DMS53 treated with DMSO at 0.1 percent for 48 hours (cell line): ENCODE measurements at regions not wholly inside any gene's neighbourhood (a gene's known extent, or its start where the extent isn't known, plus 50 kb on each side); places are given as distances from the start of the nearest gene placed in this dataset.

Experiments used
- DNase-seq: peaks from one replicate; lab custom pipeline; 2025; ENCODE audit not compliant: unreplicated experiment; lab: John Stamatoyannopoulos, UW

- no peak for DNase-seq
Measured at GRCh38 chr10:55033061-55033460, 232.0 kb upstream of the PCDH15 start.

GRCh38 chr10:55024713-55025112 is 223.7 kb upstream of the PCDH15 start:
- peak; percentile 49 for DNase-seq

- DNase-seq: no peak
Measured at GRCh38 chr10:55019439-55019838, 218.4 kb upstream of the PCDH15 start.

GRCh38 chr10:55013318-55013717 is 212.3 kb upstream of the PCDH15 start:
- no peak for DNase-seq

GRCh38 chr10:55002420-55002819 is 201.4 kb upstream of the PCDH15 start:
- no peak for DNase-seq

- DNase-seq: no peak
Measured at GRCh38 chr10:55001422-55001821, 200.4 kb upstream of the PCDH15 start.

GRCh38 chr10:54993148-54993547 is 192.1 kb upstream of the PCDH15 start:
- no peak for DNase-seq

- peak; percentile 46 for DNase-seq
Measured at GRCh38 chr10:54985732-54986131, 184.7 kb upstream of the PCDH15 start.

GRCh38 chr10:54983255-54983654 is 182.2 kb upstream of the PCDH15 start:
- DNase-seq: no peak

- no peak for DNase-seq
Measured at GRCh38 chr10:54962134-54962900, 161.3 kb upstream of the PCDH15 start.

GRCh38 chr10:54961040-54961439 is 160.0 kb upstream of the PCDH15 start:
- no peak for DNase-seq

- DNase-seq: peak; percentile 56
Measured at GRCh38 chr10:54958844-54959243, 157.8 kb upstream of the PCDH15 start.

- no peak for DNase-seq
Measured at GRCh38 chr10:54947605-54948004, 146.6 kb upstream of the PCDH15 start.

- DNase-seq: no peak
Measured at GRCh38 chr10:54940418-54940817, 139.4 kb upstream of the PCDH15 start.

GRCh38 chr10:54914049-54914448 is 113.0 kb upstream of the PCDH15 start:
- no peak for DNase-seq

- no peak for DNase-seq
Measured at GRCh38 chr10:54909165-54909564, 108.1 kb upstream of the PCDH15 start.

GRCh38 chr10:54908019-54908418 is 107.0 kb upstream of the PCDH15 start:
- no peak for DNase-seq

- DNase-seq: no peak
Measured at GRCh38 chr10:54906940-54907339, 105.9 kb upstream of the PCDH15 start.

- DNase-seq: no peak
Measured at GRCh38 chr10:54905578-54906192, 104.7 kb upstream of the PCDH15 start.

- no peak for DNase-seq
Measured at GRCh38 chr10:54904833-54905232, 103.8 kb upstream of the PCDH15 start.

- DNase-seq: no peak
Measured at GRCh38 chr10:54903745-54904144, 102.7 kb upstream of the PCDH15 start.

GRCh38 chr10:54900584-54900983 is 99.6 kb upstream of the PCDH15 start:
- DNase-seq: no peak

- DNase-seq: no peak
Measured at GRCh38 chr10:54880996-54881395, 80.0 kb upstream of the PCDH15 start.
